ENCODE measurements at regions not wholly inside any gene's neighbourhood (a gene's known extent, or its start where the extent isn't known, plus 50 kb on each side); places are given as distances from the start of the nearest gene placed in this dataset.

DNA sequence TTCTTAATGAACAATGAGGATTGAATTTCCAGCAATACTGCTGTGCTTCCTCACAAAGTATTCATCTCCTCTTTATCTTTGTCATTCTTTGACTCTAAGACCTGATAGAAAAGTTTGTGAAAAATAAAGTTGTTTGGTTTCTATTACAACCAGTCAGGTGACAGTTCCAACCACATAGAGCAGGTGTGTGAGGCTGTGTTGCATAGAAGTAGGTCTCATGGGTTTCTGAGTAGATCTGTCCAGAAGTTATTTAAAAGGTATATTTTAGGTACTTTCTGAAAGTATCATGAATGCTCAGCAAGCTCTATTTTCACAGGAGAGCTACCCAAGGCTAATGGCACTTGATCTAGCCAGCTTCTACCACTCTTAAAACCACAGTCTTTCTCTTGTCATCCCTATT lies 637.0 kb downstream of the DNAH5 start:
- no peak for TF ChIP-seq SUZ12 (IDR thresholded peaks at IDR 0.05; ENCODE audit: extremely low read depth, insufficient read depth, insufficient read length)
- no peak for TF ChIP-seq YY1 (IDR thresholded peaks at IDR 0.05; ENCODE audit: insufficient read depth, insufficient read length)
- TF ChIP-seq ZNF274 (IDR thresholded peaks at IDR 0.05; ENCODE audit: low read depth, low read length): no peak

Measured in NT2/D1 (cell line).